GM19351 (cell line): ENCODE measurements at regions not wholly inside any gene's neighbourhood (a gene's known extent, or its start where the extent isn't known, plus 50 kb on each side); places are given as distances from the start of the nearest gene placed in this dataset.

Source experiments
- ATAC-seq: cut with Tn5 transposase; IDR thresholded peaks from one replicate; pipeline ENCODE4 v1.9.1; 2021; ENCODE audit warnings: mild to moderate bottlenecking, moderate library complexity; ENCODE audit not compliant: unreplicated experiment

GRCh38 chr4:145251391-145251790 lies 71.0 kb upstream of the OTUD4 start:
- ATAC-seq = no peak

GRCh38 chr4:145248971-145249370 lies 68.6 kb upstream of the OTUD4 start:
- ATAC-seq = no peak

- ATAC-seq = no peak
These were observed 68.1 kb upstream of the OTUD4 start for GRCh38 chr4:145248502-145248901.

- peak; percentile 100 for ATAC-seq
These were observed 53.8 kb upstream of the OTUD4 start for GRCh38 chr4:145234091-145234706.

- no peak for ATAC-seq
These were observed 51.7 kb upstream of the OTUD4 start for GRCh38 chr4:145231906-145232700.

GRCh38 chr4:145230726-145231125 lies 50.3 kb upstream of the OTUD4 start:
- ATAC-seq = no peak
